OCI-LY3 (cell line): ENCODE measurements at regions not wholly inside any gene's neighbourhood (a gene's known extent, or its start where the extent isn't known, plus 50 kb on each side); places are given as distances from the start of the nearest gene placed in this dataset.

Source experiments
- EZH2phosphoT487 ChIP-seq: fragments of 200-600 bp; shearing (Covaris generic); IDR thresholded peaks from 2 replicates; pipeline ENCODE4 v1.6.1; 2018; ENCODE audit warnings: antibody characterized with exemption, mixed run types, low read depth
- TF ChIP-seq, protein P1 (sequence below): fragments of 200-600, 300-600 bp; sonication (generic); IDR thresholded peaks from 2 replicates; pipeline ENCODE4 v1.5.1; 2014; ENCODE audit warnings: antibody characterized with exemption, low read length, low read depth

DNA sequence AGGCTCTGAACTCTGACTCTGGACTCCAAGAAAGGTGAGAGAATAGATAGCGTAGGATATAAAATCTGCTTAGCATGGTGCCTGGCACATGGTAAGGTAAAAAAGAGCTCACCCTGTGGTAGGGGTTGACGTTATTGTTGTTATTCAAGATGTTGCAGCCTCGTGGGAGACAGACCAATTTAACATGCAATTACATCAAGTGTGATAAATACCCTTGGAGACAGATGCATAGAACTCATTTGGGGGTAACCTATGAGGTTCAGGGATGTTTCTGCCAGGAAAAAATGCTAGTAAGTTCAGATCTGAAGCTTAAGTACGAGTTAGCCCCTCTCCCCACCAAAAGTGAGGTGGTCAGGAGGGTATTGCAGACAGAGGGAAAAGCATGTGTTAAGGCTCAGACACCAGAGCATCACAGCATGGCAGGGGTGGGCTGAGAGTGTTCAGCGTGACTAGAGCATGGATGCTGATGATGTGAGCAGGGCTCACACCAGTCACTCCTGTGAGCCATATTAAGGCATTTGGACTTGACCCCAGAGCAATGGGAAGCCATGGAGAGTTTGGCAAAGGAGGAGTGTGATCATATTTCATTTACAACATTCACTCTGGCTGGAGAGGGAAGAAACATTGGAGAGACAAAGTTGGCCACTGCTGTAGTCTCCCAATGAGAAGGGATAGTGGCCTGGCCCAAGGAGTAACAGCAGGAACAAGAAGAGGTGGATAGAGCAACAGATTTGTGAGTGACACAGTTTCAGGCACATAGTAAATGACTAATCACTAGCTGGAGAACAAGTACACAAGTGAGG, 181.0 kb downstream of the UACA start:
- TF ChIP-seq, protein P1, sequence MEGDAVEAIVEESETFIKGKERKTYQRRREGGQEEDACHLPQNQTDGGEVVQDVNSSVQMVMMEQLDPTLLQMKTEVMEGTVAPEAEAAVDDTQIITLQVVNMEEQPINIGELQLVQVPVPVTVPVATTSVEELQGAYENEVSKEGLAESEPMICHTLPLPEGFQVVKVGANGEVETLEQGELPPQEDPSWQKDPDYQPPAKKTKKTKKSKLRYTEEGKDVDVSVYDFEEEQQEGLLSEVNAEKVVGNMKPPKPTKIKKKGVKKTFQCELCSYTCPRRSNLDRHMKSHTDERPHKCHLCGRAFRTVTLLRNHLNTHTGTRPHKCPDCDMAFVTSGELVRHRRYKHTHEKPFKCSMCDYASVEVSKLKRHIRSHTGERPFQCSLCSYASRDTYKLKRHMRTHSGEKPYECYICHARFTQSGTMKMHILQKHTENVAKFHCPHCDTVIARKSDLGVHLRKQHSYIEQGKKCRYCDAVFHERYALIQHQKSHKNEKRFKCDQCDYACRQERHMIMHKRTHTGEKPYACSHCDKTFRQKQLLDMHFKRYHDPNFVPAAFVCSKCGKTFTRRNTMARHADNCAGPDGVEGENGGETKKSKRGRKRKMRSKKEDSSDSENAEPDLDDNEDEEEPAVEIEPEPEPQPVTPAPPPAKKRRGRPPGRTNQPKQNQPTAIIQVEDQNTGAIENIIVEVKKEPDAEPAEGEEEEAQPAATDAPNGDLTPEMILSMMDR = no peak
- no peak for TF ChIP-seq EZH2phosphoT487
